Glutamatergic neuron (in vitro differentiated cells): ENCODE measurements at regions not wholly inside any gene's neighbourhood (a gene's known extent, or its start where the extent isn't known, plus 50 kb on each side); places are given as distances from the start of the nearest gene placed in this dataset.

Source experiments
- DNase-seq: peaks from one replicate; pipeline ENCODE4 v3.0.0; 2022
- H3K27ac Mint-ChIP-seq: one replicate; pipeline ENCODE4 v1.8.0; 2020; ENCODE audit warnings: mild to moderate bottlenecking, mixed read lengths, inconsistent platforms; ENCODE audit not compliant: unreplicated experiment
- H3K27me3 Mint-ChIP-seq: one replicate; pipeline ENCODE4 v1.8.0; 2020; ENCODE audit warnings: mild to moderate bottlenecking, moderate library complexity, mixed read lengths, inconsistent platforms; ENCODE audit not compliant: unreplicated experiment
- H3K36me3 Mint-ChIP-seq: one replicate; pipeline ENCODE4 v1.8.0; 2020; ENCODE audit warnings: mild to moderate bottlenecking, mixed read lengths, inconsistent platforms; ENCODE audit not compliant: unreplicated experiment
- H3K4me1 Mint-ChIP-seq: one replicate; pipeline ENCODE4 v1.8.0; 2020; ENCODE audit warnings: mild to moderate bottlenecking, low read depth, mixed read lengths, inconsistent platforms; ENCODE audit not compliant: unreplicated experiment
- H3K4me3 Mint-ChIP-seq: one replicate; pipeline ENCODE4 v1.8.0; 2020; ENCODE audit warnings: mild to moderate bottlenecking, mixed read lengths, inconsistent platforms; ENCODE audit not compliant: unreplicated experiment
- H3K9me3 Mint-ChIP-seq: one replicate; pipeline ENCODE4 v1.8.0; 2020; ENCODE audit warnings: mild to moderate bottlenecking, moderate library complexity, mixed read lengths, inconsistent platforms; ENCODE audit not compliant: unreplicated experiment
- CTCF ChIP-seq: fragments of 200-600 bp; sonication (generic); IDR thresholded peaks from one replicate; pipeline ENCODE4 v1.5.0; 2021; ENCODE audit not compliant: partially characterized antibody, unreplicated experiment

- Mint-ChIP-seq H3K27ac (no peak overlapping the region), H3K4me3 (no peak overlapping the region), H3K36me3 (no peaks in the 10 kb centered on the region), H3K4me1 (no peaks in the 10 kb centered on the region), H3K27me3 (peaks cover 1% of the 10 kb centered on the region), H3K9me3 (no peaks in the 10 kb centered on the region)
- no peak for TF ChIP-seq CTCF
- no peak for DNase-seq
Observed at GRCh38 chr3:76438971-76439370, 600.9 kb upstream of the ROBO2 start.

- no peak for DNase-seq
- no peak overlapping the region for H3K27ac Mint-ChIP-seq
- no peaks in the 10 kb centered on the region for H3K9me3 Mint-ChIP-seq
- H3K36me3 Mint-ChIP-seq = no peaks in the 10 kb centered on the region
- no peaks in the 10 kb centered on the region for H3K4me1 Mint-ChIP-seq
- peaks cover 1% of the 10 kb centered on the region for H3K27me3 Mint-ChIP-seq
- H3K4me3 Mint-ChIP-seq = no peak overlapping the region
- no peak for TF ChIP-seq CTCF
Observed at GRCh38 chr3:76442374-76442915, 597.5 kb upstream of the ROBO2 start.

GRCh38 chr3:76456322-76456721, 583.6 kb upstream of the ROBO2 start:
- no peaks in the 10 kb centered on the region for H3K36me3 Mint-ChIP-seq
- DNase-seq = no peak
- no peak overlapping the region for H3K4me3 Mint-ChIP-seq
- H3K27me3 Mint-ChIP-seq = no peaks in the 10 kb centered on the region
- H3K9me3 Mint-ChIP-seq = peaks cover 2% of the 10 kb centered on the region
- TF ChIP-seq CTCF = no peak
- no peak overlapping the region for H3K27ac Mint-ChIP-seq
- no peaks in the 10 kb centered on the region for H3K4me1 Mint-ChIP-seq

GRCh38 chr3:76463501-76463900, 576.4 kb upstream of the ROBO2 start:
- TF ChIP-seq CTCF = no peak
- Mint-ChIP-seq H3K4me3 (no peak overlapping the region), H3K4me1 (no peaks in the 10 kb centered on the region), H3K36me3 (no peaks in the 10 kb centered on the region), H3K9me3 (peaks cover 2% of the 10 kb centered on the region), H3K27ac (no peak overlapping the region), H3K27me3 (no peaks in the 10 kb centered on the region)
- no peak for DNase-seq

- DNase-seq = no peak
- no peak for TF ChIP-seq CTCF
- Mint-ChIP-seq H3K4me3 (no peak overlapping the region), H3K36me3 (no peaks in the 10 kb centered on the region), H3K27me3 (no peaks in the 10 kb centered on the region), H3K27ac (no peak overlapping the region), H3K9me3 (no peaks in the 10 kb centered on the region), H3K4me1 (no peaks in the 10 kb centered on the region)
Observed at GRCh38 chr3:76470285-76470684, 569.6 kb upstream of the ROBO2 start.
